ENCODE measurements at regions not wholly inside any gene's neighbourhood (a gene's known extent, or its start where the extent isn't known, plus 50 kb on each side); places are given as distances from the start of the nearest gene placed in this dataset.

DNA sequence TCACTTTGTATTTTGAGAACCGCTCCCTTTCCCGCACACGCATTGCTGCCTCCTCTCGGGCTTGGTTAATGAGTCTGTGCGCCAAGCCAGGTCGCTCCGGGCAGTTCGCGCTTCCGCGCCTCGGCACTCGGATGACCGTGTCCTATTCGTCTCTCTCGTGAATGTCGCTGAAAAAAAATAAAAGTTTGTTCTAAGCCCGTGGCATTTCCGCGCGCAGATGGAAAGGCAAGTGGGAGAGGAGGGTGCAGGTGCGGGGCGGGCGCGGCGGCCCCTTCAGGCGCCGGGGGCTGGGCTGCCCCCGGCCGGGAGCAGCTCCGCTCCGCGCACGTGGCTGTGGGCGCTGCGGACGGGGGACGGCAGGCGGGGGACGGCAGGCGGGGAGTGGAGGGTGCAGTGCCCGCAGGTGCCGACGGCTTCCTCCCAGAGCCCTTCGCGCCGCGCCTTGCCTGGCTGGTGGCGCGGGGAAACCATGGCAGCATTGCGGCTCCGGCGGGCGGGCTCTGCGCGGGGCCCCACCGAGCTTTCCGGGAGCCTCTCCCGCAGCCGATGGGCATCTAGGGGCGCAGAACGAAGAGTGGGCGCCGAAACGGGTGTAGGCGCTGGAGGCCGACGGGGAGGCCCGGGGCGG, 159.6 kb upstream of the SIX2 start:
- H3K4me3 ChIP-seq, result peak overlapping the region; percentile 29
- TF ChIP-seq CTCF (IDR thresholded peaks at IDR 0.05), result no peak
- TF ChIP-seq EP300 (IDR thresholded peaks at IDR 0.05), result no peak
- TF ChIP-seq POLR2A (IDR thresholded peaks at IDR 0.05), result no peak
- H3K9me3 ChIP-seq, result no peaks in the 10 kb centered on the region
- intact Hi-C loops (cut with DNase I), result no loop called here
- no peak for DNase-seq
- H3K27me3 ChIP-seq, result no peaks in the 10 kb centered on the region
- H3K27ac ChIP-seq, result no peak overlapping the region
- WGBS, 3 donors, result 2 to 4% (median 2%) methylated on average over 27 to 68 of the region's 70 CpGs
- H3K36me3 ChIP-seq, result no peaks in the 10 kb centered on the region
- H3K4me1 ChIP-seq (ENCODE audit: insufficient read depth), result peaks cover 4% of the 10 kb centered on the region

DNA sequence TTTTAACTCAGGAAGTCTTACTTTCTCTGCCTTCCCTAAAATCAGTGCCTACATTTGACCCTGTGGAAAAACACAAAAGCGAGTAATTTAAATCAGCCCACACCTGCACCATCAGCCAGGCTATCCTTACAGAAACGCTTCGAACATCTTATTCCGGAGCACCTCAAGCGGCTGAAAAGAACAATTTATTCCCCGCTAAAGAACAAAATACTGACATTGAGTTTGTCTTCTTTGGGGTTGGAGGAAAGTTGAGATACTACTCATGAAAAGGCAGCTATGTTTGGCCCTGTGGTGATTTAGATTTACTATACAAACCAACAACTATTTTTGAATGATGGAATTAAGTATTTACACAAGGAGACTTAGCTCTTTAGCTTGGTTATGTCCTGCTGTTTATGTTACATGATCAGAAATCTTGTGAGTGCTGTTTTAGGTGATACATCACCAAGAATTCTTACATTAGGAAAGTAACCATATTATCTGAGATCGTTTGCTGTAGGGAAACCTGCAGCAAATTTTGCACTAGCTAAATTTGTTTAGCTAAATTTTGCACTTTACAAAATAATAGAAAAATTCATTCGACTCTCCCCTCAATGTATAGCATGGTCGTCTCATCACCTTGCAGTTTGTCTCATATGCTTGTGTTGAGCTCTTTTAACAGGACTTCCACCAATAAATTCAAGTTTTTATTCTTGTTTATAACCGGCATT, 158.8 kb upstream of the SIX2 start:
- Histone ChIP-seq H3K27ac (no peak overlapping the region), H3K36me3 (no peaks in the 10 kb centered on the region), H3K4me1 (ENCODE audit: insufficient read depth) (peaks cover 4% of the 10 kb centered on the region), H3K4me3 (peak overlapping the region; percentile 29), H3K9me3 (no peaks in the 10 kb centered on the region), H3K27me3 (no peaks in the 10 kb centered on the region)
- intact Hi-C loops (cut with DNase I), result no loop called here
- TF ChIP-seq CTCF (IDR thresholded peaks at IDR 0.05), result no peak
- TF ChIP-seq POLR2A (IDR thresholded peaks at IDR 0.05), result no peak
- TF ChIP-seq EP300 (IDR thresholded peaks at IDR 0.05), result no peak
- no peak for DNase-seq
- WGBS, 3 donors, result 24 to 31% (median 30%) methylated on average over 10 of the region's 10 CpGs

- WGBS, 3 donors, result 86 to 89% (median 87%) methylated on average over 4 of the region's 4 CpGs
- no peak overlapping the region for H3K4me3 ChIP-seq
- H3K27ac ChIP-seq, result no peak overlapping the region
- DNase-seq, result no peak
- TF ChIP-seq POLR2A (IDR thresholded peaks at IDR 0.05) (no peak), CTCF (IDR thresholded peaks at IDR 0.05) (no peak), EP300 (IDR thresholded peaks at IDR 0.05) (no peak)
- peaks cover 4% of the 10 kb centered on the region for H3K4me1 ChIP-seq (ENCODE audit: insufficient read depth)
- intact Hi-C loops (cut with DNase I), result no loop called here
- no peaks in the 10 kb centered on the region for H3K36me3 ChIP-seq
- no peaks in the 10 kb centered on the region for H3K27me3 ChIP-seq
- H3K9me3 ChIP-seq, result no peaks in the 10 kb centered on the region
Observed at GRCh38 chr2:45166229-45166890, 157.1 kb upstream of the SIX2 start.

GRCh38 chr2:45162711-45163110, 153.5 kb upstream of the SIX2 start:
- Histone ChIP-seq H3K4me1 (ENCODE audit: insufficient read depth) (no peaks in the 10 kb centered on the region), H3K4me3 (no peak overlapping the region), H3K27ac (no peak overlapping the region), H3K36me3 (no peaks in the 10 kb centered on the region), H3K27me3 (no peaks in the 10 kb centered on the region), H3K9me3 (no peaks in the 10 kb centered on the region)
- TF ChIP-seq EP300 (IDR thresholded peaks at IDR 0.05), result no peak
- no peak for TF ChIP-seq CTCF (IDR thresholded peaks at IDR 0.05)
- TF ChIP-seq POLR2A (IDR thresholded peaks at IDR 0.05), result no peak
- intact Hi-C loops (cut with DNase I), result no loop called here
- no peak for DNase-seq
- 66 to 87% (median 67%) methylated on average over 1 of the region's 1 CpG for WGBS, 3 donors

All from ovary (tissue), 7 donors.